ENCODE measurements at regions not wholly inside any gene's neighbourhood (a gene's known extent, or its start where the extent isn't known, plus 50 kb on each side); places are given as distances from the start of the nearest gene placed in this dataset.
"Not testable (repeated sequence)": the region's sequence is repeated elsewhere in the genome, so short reads cannot be mapped to it uniquely, and the experiment has no call there.

- TF ChIP-seq, protein P1, sequence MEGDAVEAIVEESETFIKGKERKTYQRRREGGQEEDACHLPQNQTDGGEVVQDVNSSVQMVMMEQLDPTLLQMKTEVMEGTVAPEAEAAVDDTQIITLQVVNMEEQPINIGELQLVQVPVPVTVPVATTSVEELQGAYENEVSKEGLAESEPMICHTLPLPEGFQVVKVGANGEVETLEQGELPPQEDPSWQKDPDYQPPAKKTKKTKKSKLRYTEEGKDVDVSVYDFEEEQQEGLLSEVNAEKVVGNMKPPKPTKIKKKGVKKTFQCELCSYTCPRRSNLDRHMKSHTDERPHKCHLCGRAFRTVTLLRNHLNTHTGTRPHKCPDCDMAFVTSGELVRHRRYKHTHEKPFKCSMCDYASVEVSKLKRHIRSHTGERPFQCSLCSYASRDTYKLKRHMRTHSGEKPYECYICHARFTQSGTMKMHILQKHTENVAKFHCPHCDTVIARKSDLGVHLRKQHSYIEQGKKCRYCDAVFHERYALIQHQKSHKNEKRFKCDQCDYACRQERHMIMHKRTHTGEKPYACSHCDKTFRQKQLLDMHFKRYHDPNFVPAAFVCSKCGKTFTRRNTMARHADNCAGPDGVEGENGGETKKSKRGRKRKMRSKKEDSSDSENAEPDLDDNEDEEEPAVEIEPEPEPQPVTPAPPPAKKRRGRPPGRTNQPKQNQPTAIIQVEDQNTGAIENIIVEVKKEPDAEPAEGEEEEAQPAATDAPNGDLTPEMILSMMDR (conservative IDR thresholded peaks at IDR 0.05; ENCODE audit: low read depth, low read length), result not testable (repeated sequence)
- not testable (repeated sequence) for TF ChIP-seq EZH2 (IDR thresholded peaks at IDR 0.05; ENCODE audit: low read length, unreplicated experiment); EZH2phosphoT487 (IDR thresholded peaks at IDR 0.05; ENCODE audit: borderline replicate concordance, low read length)
Measured at GRCh38 chr11:49389149-49389548, 180.7 kb upstream of the FOLH1 start.

Data from PC-3 (cell line).